Osteoblast (primary cell): ENCODE measurements at regions not wholly inside any gene's neighbourhood (a gene's known extent, or its start where the extent isn't known, plus 50 kb on each side); places are given as distances from the start of the nearest gene placed in this dataset.

Source experiments
- DNase-seq: peaks from one replicate; pipeline ENCODE4 v3.0.0; 2011; ENCODE audit warnings: low spot score, mixed read lengths; ENCODE audit not compliant: insufficient read length; ENCODE audit errors: missing footprints
- H2AFZ ChIP-seq: 2 replicates; pipeline ENCODE4 v1.6.0; 2011; ENCODE audit warnings: mild to moderate bottlenecking, low read length
- H3K27ac ChIP-seq: 2 replicates; pipeline ENCODE4 v1.5.1; 2011; ENCODE audit warnings: mild to moderate bottlenecking, low read depth, low read length, moderate library complexity
- H3K27me3 ChIP-seq: 2 replicates; pipeline ENCODE4 v1.6.0; 2012; ENCODE audit warnings: mild to moderate bottlenecking, control low read depth, inconsistent platforms, low read length, moderate library complexity; ENCODE audit not compliant: insufficient read depth
- H3K36me3 ChIP-seq: 2 replicates; pipeline ENCODE4 v1.5.1; 2011; ENCODE audit warnings: mild to moderate bottlenecking, low read length, control low read depth, moderate library complexity; ENCODE audit not compliant: insufficient read depth
- H3K4me1 ChIP-seq: 2 replicates; pipeline ENCODE4 v1.5.1; 2011; ENCODE audit warnings: mild to moderate bottlenecking, low read length, control low read depth, moderate library complexity; ENCODE audit not compliant: insufficient read depth
- H3K4me2 ChIP-seq: 2 replicates; pipeline ENCODE4 v1.6.0; 2011; ENCODE audit warnings: mild to moderate bottlenecking, low read length; ENCODE audit not compliant: insufficient read depth
- H3K4me3 ChIP-seq: fragments of 200-600 bp; sonication (generic); 3 replicates; pipeline ENCODE4 v1.5.1; 2012; ENCODE audit warnings: mild to moderate bottlenecking, low read length, inconsistent platforms; ENCODE audit not compliant: insufficient read depth
- H3K79me2 ChIP-seq: 2 replicates; pipeline ENCODE4 v1.6.0; 2012; ENCODE audit warnings: mild to moderate bottlenecking, low read length, control low read depth, inconsistent platforms; ENCODE audit not compliant: insufficient read depth
- H3K9me3 ChIP-seq: 2 replicates; pipeline ENCODE4 v1.5.1; 2011; ENCODE audit warnings: low read depth, low read length, control low read depth
- H4K20me1 ChIP-seq: 2 replicates; pipeline ENCODE4 v1.6.0; 2012; ENCODE audit warnings: mild to moderate bottlenecking, low read length, control low read depth; ENCODE audit not compliant: insufficient read depth
- CTCF ChIP-seq: IDR thresholded peaks from 2 replicates; pipeline ENCODE4 v1.5.1; 2011; ENCODE audit warnings: mild to moderate bottlenecking, low read depth, low read length, moderate library complexity; ENCODE audit errors: extremely low read depth

- H3K27me3 ChIP-seq: no peaks in the 10 kb centered on the region
- no peaks in the 10 kb centered on the region for H4K20me1 ChIP-seq
- H2AFZ ChIP-seq: no peak overlapping the region
- H3K4me1 ChIP-seq: peaks cover 8% of the 10 kb centered on the region
- H3K79me2 ChIP-seq: no peaks in the 10 kb centered on the region
- no peak overlapping the region for H3K4me3 ChIP-seq
- no peaks in the 10 kb centered on the region for H3K9me3 ChIP-seq
- TF ChIP-seq CTCF: no peak
- H3K4me2 ChIP-seq: no peak overlapping the region
- no peaks in the 10 kb centered on the region for H3K36me3 ChIP-seq
- DNase-seq: no peak
- no peak overlapping the region for H3K27ac ChIP-seq
Observed at GRCh38 chr12:42677461-42677860, 87.9 kb upstream of the PRICKLE1 start.

GRCh38 chr12:42673535-42673934 lies 84.0 kb upstream of the PRICKLE1 start:
- no peaks in the 10 kb centered on the region for H3K36me3 ChIP-seq
- TF ChIP-seq CTCF: no peak

GRCh38 chr12:42670719-42671118 lies 81.2 kb upstream of the PRICKLE1 start:
- Histone ChIP-seq H3K4me2 (no peak overlapping the region), H3K79me2 (no peaks in the 10 kb centered on the region), H4K20me1 (no peaks in the 10 kb centered on the region), H3K4me1 (peaks cover 4% of the 10 kb centered on the region), H3K36me3 (no peaks in the 10 kb centered on the region), H3K9me3 (no peaks in the 10 kb centered on the region), H3K27ac (no peak overlapping the region), H2AFZ (no peak overlapping the region), H3K27me3 (peaks cover 2% of the 10 kb centered on the region), H3K4me3 (no peak overlapping the region)
- no peak for TF ChIP-seq CTCF
- DNase-seq: no peak

More at GRCh38 chr12:42673535-42673934, 84.0 kb upstream of the PRICKLE1 start:
- Histone ChIP-seq H3K27ac (no peak overlapping the region), H3K4me1 (peaks cover 4% of the 10 kb centered on the region), H3K4me2 (no peak overlapping the region), H3K27me3 (no peaks in the 10 kb centered on the region), H3K9me3 (no peaks in the 10 kb centered on the region), H4K20me1 (no peaks in the 10 kb centered on the region), H3K79me2 (no peaks in the 10 kb centered on the region), H2AFZ (no peak overlapping the region), H3K4me3 (no peak overlapping the region)
- DNase-seq: no peak

GRCh38 chr12:42669553-42669952 lies 80.0 kb upstream of the PRICKLE1 start:
- DNase-seq: no peak
- H2AFZ ChIP-seq: no peak overlapping the region
- H3K4me3 ChIP-seq: no peak overlapping the region
- no peaks in the 10 kb centered on the region for H3K9me3 ChIP-seq
- H3K4me1 ChIP-seq: peaks cover 4% of the 10 kb centered on the region
- no peak for TF ChIP-seq CTCF
- H3K79me2 ChIP-seq: no peaks in the 10 kb centered on the region
- no peak overlapping the region for H3K4me2 ChIP-seq
- H3K36me3 ChIP-seq: no peaks in the 10 kb centered on the region
- H3K27me3 ChIP-seq: peaks cover 2% of the 10 kb centered on the region
- no peaks in the 10 kb centered on the region for H4K20me1 ChIP-seq
- H3K27ac ChIP-seq: no peak overlapping the region
